LNCAP (cell line): ENCODE measurements at regions not wholly inside any gene's neighbourhood (a gene's known extent, or its start where the extent isn't known, plus 50 kb on each side); places are given as distances from the start of the nearest gene placed in this dataset.

ENCODE experiments used
- TF ChIP-seq, protein P1 (sequence below): fragments of 450-650 bp; IDR thresholded peaks from 2 replicates; pipeline ENCODE4 v1.5.1; 2017; ENCODE audit warnings: mild to moderate bottlenecking

GRCh38 chr15:93553167-93553935 lies 464.3 kb upstream of the RGMA start:
- TF ChIP-seq, protein P1, sequence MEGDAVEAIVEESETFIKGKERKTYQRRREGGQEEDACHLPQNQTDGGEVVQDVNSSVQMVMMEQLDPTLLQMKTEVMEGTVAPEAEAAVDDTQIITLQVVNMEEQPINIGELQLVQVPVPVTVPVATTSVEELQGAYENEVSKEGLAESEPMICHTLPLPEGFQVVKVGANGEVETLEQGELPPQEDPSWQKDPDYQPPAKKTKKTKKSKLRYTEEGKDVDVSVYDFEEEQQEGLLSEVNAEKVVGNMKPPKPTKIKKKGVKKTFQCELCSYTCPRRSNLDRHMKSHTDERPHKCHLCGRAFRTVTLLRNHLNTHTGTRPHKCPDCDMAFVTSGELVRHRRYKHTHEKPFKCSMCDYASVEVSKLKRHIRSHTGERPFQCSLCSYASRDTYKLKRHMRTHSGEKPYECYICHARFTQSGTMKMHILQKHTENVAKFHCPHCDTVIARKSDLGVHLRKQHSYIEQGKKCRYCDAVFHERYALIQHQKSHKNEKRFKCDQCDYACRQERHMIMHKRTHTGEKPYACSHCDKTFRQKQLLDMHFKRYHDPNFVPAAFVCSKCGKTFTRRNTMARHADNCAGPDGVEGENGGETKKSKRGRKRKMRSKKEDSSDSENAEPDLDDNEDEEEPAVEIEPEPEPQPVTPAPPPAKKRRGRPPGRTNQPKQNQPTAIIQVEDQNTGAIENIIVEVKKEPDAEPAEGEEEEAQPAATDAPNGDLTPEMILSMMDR = no peak

DNA sequence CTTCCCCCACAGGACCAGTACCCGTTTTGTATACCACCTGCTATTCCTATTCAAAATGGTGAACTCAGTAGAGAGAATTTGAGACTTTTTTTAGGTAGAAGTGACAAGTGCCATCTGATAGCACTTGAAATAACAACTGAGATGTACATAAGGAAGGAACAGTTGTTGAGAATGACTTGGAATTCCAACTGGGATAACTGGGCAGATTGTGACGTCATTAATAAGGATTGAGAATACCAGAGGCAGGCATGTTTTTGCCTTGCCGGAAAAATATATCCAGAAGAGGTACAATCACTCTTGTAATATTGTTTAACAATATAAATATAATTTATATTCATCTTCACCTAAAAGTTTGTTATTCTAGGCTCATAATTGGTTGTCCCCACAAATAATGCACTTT lies 454.1 kb upstream of the RGMA start:
- TF ChIP-seq, protein P1 = no peak

- TF ChIP-seq, protein P1 = no peak
Measured at GRCh38 chr15:93527374-93528050, 438.5 kb upstream of the RGMA start.

DNA sequence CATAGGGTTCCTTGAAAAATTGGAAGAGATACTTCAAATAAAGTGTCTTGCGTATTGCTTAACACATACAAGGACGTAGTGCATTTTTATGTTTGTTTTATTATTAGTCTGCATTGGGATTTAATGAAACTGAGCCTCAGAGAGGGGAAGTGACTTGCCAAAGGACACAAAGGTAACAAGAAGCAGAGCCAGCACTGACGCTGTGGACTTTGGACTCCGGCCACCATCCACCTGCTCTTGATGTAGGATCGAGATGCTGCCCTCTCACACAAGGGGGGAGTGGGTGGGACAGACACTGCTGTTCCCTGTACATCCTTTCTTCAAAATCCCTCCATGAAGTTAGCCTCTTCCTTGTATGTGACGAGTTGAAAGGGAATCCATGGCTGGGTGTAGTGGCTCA lies 435.4 kb upstream of the RGMA start:
- TF ChIP-seq, protein P1 = no peak

DNA sequence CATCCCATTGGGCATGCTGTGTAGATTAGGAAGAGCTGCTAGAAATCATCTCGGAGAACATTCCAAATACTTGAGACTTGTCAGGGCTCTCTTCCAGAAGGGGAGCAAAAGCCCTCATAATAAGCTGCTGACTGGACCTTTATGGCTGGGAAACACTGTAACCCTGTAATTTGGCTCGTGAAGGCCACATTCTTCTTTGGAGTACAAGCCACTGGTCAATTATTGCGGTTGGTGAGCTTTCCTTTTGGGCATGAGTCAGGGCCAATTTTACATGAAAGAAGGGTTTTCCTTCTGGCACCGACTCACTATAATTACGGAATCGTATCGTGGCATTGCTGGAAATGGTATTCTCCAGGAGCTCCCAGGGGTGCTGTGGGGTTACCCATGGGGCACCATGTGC lies 434.5 kb upstream of the RGMA start:
- TF ChIP-seq, protein P1 = no peak

- TF ChIP-seq, protein P1 = no peak
Measured at GRCh38 chr15:93520206-93520605, 431.2 kb upstream of the RGMA start.

DNA sequence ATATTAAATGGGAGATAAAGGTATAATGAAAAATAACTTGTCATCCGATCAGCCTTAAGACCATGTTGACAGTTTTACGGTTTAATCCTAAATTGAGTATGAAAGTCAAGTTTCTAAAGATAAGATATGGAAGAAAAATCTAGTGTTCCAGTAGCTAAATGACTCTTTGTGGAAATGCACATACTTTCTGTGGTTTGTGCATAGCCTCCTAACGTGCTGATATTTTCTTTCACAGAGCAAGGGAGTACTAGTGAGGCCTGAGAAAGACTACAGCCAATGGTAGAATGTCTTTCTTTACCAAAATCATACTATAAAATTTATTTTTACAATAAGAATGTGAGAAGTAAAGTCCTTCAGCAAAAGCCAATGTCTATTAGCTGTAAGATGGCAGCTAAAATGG lies 430.6 kb upstream of the RGMA start:
- TF ChIP-seq, protein P1 = no peak
